NCI-H345 treated with DMSO at 0.1 percent for 48 hours (cell line): ENCODE measurements at regions not wholly inside any gene's neighbourhood (a gene's known extent, or its start where the extent isn't known, plus 50 kb on each side); places are given as distances from the start of the nearest gene placed in this dataset.
"Not testable (repeated sequence)": the region's sequence is repeated elsewhere in the genome, so short reads cannot be mapped to it uniquely, and the experiment has no call there.

Source experiments
- DNase-seq: peaks from one replicate; lab custom pipeline; 2025; ENCODE audit not compliant: unreplicated experiment; lab: John Stamatoyannopoulos, UW

GRCh38 chrX:42456176-42456700 lies 321.7 kb downstream of the PPP1R2C start:
- DNase-seq: no peak

DNA sequence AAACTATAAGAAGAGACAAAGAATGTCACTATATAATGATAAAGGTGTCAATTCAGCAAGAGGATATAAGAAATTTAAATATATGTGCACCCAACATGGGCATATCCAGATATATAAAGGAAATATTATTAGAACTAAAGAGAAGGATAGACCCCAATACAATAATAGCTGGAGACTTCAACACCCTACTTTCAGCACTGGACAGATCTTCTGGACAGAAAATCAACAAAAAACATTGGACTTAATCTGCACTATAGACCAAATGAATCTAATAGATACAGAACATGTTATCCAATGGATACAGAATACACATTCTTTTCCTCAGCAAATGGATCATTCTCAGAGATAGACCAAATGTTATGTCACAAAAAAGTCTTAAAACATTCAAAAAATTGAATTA lies 327.7 kb downstream of the PPP1R2C start:
- no peak for DNase-seq

DNA sequence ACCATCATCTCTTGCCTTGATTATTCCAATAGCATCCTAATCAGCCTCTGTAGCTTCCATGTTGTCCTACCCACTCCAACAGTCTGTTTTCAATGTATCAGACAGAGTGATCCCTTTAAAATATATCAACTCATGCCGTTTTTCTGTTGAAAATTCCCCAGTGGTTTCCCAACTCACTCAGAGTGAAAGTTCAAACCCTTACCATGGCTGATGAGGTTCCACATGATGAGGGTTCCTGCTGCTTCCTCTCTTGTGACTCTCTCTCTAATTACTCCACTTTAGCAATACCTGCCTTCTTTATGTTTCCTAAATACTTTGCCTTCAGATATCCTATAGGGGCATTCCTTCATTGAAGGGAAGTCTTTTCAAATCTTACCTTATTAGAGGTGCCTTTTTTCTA lies 334.7 kb downstream of the PPP1R2C start:
- no peak for DNase-seq

GRCh38 chrX:42442745-42443144 lies 335.2 kb downstream of the PPP1R2C start:
- no peak for DNase-seq

- DNase-seq: no peak
Observed at GRCh38 chrX:42437211-42437610, 340.8 kb downstream of the PPP1R2C start.

- DNase-seq: no peak
Observed at GRCh38 chrX:42434458-42435166, 343.4 kb downstream of the PPP1R2C start.

DNA sequence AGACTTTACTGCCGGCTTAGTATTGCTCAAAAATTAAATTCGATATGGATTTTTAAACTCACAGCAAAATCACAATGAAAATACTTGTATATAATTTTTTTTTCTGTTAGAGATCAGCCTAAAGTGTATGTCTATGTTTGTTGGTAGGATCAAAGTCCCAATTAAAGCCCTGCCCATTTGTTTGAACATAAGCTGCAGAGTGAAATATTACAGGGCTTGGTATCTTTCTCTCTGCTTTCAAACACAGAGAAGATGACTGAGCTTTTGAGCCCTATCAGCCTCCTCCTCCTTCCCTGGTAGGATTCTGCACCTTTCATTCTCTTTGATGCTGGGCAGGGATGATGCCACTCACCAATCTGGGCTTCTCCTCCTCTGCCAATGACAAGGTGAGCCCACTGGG lies 345.4 kb downstream of the PPP1R2C start:
- no peak for DNase-seq

DNA sequence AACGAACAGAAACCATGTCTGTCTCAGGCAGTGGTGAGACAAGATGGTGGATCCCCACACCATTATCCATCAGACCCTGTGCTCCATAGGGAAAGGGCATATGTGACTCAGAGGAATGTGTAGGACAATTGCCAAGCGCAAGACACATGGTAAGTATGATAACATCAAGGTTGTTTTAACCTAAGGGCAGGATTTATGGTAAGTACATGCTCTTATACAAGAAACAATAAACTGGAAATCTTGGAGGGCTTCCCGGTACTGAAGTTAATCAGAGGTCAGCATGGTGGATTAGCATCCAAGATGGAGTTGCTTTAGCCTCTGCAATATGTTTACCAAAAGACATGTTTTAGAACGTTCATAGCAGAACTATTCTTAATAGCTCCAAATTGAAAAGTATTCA lies 355.0 kb downstream of the PPP1R2C start:
- no peak for DNase-seq

GRCh38 chrX:42420426-42420825 lies 357.5 kb downstream of the PPP1R2C start:
- DNase-seq: no peak

GRCh38 chrX:42415636-42416035 lies 362.3 kb downstream of the PPP1R2C start:
- DNase-seq: no peak

- no peak for DNase-seq
Observed at GRCh38 chrX:42414057-42414456, 363.9 kb downstream of the PPP1R2C start.

- no peak for DNase-seq
Observed at GRCh38 chrX:42399632-42400024, 378.3 kb downstream of the PPP1R2C start.

GRCh38 chrX:42398967-42399631 lies 378.9 kb downstream of the PPP1R2C start:
- DNase-seq: no peak

DNA sequence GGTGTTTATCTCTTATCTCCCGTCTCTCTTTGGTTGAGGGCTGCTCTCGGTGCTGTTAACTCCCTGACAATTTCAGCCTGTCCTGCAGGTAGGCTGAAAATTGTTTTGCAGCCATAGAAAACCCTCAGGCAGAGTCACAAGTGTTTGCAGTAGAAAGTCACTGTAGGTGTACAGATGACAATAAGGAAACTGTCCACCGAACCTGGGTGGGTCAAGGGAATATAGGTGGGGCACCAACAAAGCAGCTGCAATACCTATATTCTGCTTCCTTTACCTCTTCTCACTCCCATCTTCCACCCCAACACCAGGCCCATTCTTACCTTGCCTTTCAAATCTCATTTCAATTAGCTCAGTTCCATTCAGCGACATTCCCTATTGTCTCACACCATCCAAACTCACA lies 381.8 kb downstream of the PPP1R2C start:
- DNase-seq: no peak

GRCh38 chrX:42392846-42393245 lies 385.1 kb downstream of the PPP1R2C start:
- DNase-seq: no peak

- DNase-seq: no peak
Observed at GRCh38 chrX:42386681-42387080, 391.3 kb downstream of the PPP1R2C start.

- no peak for DNase-seq
Observed at GRCh38 chrX:42385730-42386129, 392.2 kb downstream of the PPP1R2C start.

DNA sequence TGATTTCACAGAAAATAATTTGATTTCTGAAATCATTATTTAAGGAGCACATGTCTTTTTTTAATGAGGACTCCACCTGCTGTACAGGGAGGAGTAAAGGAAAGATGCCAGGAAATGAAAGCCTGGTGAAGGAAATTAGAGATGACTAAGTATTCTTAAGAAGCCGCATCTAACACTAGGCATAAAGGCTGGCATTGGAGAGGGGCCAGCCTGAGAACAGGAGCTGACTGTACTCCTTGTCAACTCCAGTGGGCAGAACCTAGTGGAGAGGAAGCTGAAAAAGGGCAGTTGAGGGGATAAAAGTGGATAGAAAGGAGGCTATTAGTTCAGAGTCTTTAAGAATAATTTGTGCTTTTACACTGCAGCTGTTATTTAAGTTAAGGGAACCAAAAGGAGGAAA lies 393.0 kb downstream of the PPP1R2C start:
- DNase-seq: no peak

GRCh38 chrX:42378857-42379256 lies 399.1 kb downstream of the PPP1R2C start:
- DNase-seq: no peak

DNA sequence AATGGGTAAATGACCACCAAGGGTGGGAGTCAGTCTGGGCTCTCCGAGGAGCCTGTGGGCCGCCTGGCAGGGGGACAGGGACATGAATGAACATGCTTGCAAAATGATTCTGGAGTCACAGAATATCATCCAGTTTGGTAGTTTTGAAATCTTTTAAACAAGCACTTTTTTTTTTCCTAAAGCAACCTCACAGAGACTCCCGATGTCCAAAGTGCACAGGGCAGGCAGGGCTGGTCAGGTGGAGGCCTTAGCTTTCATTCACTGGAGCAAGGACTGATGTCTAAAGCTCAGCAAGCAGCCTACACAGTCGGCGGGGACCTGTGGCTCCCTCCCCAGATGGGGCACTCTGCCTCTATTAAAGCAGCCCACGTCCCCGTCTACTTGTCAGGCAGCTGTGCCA lies 402.9 kb downstream of the PPP1R2C start:
- no peak for DNase-seq

DNA sequence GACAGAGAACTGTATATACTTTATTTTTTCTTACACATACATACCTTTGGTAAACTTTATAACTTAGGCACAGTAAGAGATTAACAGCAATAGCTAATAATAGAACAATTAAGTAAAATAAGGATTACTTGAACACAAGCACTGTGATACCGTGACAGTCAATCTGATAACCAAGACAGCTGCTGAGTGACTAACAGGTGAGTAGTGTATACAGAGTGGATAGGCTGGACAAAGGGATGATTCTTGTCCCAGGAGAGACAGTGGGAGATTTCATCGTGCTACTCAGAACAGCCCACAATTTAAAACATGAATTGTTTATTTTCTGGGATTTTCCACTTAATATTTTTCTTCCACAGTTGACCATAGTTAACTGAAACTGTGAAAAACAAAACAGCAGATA lies 411.8 kb downstream of the PPP1R2C start:
- DNase-seq: no peak

GRCh38 chrX:42362219-42362618 lies 415.7 kb downstream of the PPP1R2C start:
- DNase-seq: no peak

DNA sequence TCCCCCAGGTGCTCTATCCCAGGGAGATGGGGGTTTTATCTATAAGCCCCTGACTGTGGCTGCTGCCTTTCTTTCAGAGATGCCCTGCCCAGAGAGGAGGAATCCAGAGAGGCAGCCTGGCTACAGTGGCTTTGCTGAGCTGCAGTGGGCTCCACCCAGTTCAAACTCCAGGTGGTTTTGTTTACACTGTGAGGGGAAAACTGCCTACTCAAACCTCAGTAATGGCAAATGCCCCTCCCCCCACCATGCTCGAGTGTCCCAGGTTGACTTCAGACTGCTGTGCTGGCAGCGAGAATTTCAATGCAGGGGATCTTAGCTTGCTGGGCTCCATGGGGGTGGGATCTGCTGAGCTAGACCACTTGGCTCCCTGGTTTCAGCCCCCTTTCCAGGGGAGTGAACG lies 419.6 kb upstream of the CASK start:
- DNase-seq: not testable (repeated sequence)
